OCI-LY1 (cell line): ENCODE measurements at regions not wholly inside any gene's neighbourhood (a gene's known extent, or its start where the extent isn't known, plus 50 kb on each side); places are given as distances from the start of the nearest gene placed in this dataset.

Experiments used
- EZH2 ChIP-seq: fragments of 200-600 bp; sonication (generic), shearing (Covaris generic); IDR thresholded peaks from 2 replicates; pipeline ENCODE4 v1.8.0; 2017; ENCODE audit warnings: borderline replicate concordance, mixed run types, mild to moderate bottlenecking, antibody characterized with exemption, low read length, moderate library complexity, mixed read lengths
- TF ChIP-seq, protein P1 (sequence below): fragments of 200-600 bp; sonication (generic), shearing (Covaris generic); IDR thresholded peaks from 2 replicates; pipeline ENCODE4 v1.5.1; 2017; ENCODE audit warnings: mild to moderate bottlenecking, antibody characterized with exemption, low read length, moderate library complexity, mixed read lengths

DNA sequence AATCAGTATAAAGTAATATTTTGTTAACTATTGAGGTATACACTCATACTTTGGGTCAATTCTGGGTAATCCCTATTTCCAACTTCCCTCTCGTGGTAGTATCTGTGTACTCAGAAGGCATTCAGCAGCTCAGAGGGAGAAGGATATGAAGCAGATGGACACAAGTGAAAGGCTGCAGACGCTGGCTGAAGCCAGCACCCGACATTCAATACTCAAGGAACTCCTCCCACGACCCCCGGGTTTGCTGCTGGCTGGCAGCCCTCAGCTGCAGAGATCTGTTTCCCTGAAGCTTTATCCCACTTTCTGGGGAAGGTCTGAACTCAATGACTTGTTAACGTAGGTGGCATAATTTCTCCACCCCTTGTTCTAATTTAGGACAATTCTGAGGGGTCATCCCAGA is 847.3 kb upstream of the SOX11 start:
- TF ChIP-seq, protein P1, sequence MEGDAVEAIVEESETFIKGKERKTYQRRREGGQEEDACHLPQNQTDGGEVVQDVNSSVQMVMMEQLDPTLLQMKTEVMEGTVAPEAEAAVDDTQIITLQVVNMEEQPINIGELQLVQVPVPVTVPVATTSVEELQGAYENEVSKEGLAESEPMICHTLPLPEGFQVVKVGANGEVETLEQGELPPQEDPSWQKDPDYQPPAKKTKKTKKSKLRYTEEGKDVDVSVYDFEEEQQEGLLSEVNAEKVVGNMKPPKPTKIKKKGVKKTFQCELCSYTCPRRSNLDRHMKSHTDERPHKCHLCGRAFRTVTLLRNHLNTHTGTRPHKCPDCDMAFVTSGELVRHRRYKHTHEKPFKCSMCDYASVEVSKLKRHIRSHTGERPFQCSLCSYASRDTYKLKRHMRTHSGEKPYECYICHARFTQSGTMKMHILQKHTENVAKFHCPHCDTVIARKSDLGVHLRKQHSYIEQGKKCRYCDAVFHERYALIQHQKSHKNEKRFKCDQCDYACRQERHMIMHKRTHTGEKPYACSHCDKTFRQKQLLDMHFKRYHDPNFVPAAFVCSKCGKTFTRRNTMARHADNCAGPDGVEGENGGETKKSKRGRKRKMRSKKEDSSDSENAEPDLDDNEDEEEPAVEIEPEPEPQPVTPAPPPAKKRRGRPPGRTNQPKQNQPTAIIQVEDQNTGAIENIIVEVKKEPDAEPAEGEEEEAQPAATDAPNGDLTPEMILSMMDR, result no peak
- TF ChIP-seq EZH2, result no peak
